ENCODE measurements at regions not wholly inside any gene's neighbourhood (a gene's known extent, or its start where the extent isn't known, plus 50 kb on each side); places are given as distances from the start of the nearest gene placed in this dataset.

DNA sequence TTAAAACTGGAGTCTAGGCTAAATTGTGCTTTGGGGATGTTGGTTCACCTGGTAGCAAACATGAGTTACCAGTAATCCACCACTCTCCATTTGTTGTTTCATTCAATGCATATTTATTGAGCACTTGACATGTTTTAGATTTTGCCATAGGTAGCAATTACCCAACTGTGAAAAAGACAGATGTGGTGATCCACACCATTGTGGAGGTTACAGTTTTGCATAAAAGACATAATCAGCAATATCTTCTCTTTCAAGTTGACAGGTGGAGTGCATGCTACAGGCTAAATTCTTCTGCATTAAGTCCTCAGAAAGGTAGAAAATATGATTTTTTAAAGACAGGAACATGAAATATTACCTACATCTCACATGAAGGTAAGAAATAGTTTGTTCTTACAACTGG, 143.0 kb upstream of the TSHZ2 start:
- TF ChIP-seq CTCF (conservative IDR thresholded peaks at IDR 0.05) = no peak
- TF ChIP-seq EZH2 (IDR thresholded peaks at IDR 0.05; ENCODE audit: low read depth) = no peak

Data from PC-9 (cell line).